ENCODE measurements at regions not wholly inside any gene's neighbourhood (a gene's known extent, or its start where the extent isn't known, plus 50 kb on each side); places are given as distances from the start of the nearest gene placed in this dataset.

DNA sequence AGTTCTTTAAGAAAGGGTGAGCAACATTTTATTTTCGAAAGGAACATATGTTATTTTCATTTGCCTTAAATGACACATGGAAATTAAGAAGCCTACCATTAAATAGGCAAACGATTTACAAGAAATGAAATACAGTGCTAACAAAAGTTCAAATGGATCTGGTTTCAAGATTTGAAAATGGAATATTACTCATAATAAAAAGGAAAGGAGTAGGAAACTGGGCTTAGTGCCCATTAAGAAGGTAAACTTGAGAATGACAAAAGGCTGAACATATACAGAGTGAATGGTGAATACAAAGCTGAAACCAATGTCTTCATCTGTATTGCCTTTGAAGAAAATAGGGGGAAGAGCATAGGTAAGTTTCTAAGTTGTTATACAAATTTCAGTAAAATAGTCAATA is 974.2 kb upstream of the C9orf72 start:
- ATAC-seq (ENCODE audit: poor library complexity) (no peak), DNase-seq (no peak)
- intact Hi-C loops (cut with DNase I) = no loop called here

DNA sequence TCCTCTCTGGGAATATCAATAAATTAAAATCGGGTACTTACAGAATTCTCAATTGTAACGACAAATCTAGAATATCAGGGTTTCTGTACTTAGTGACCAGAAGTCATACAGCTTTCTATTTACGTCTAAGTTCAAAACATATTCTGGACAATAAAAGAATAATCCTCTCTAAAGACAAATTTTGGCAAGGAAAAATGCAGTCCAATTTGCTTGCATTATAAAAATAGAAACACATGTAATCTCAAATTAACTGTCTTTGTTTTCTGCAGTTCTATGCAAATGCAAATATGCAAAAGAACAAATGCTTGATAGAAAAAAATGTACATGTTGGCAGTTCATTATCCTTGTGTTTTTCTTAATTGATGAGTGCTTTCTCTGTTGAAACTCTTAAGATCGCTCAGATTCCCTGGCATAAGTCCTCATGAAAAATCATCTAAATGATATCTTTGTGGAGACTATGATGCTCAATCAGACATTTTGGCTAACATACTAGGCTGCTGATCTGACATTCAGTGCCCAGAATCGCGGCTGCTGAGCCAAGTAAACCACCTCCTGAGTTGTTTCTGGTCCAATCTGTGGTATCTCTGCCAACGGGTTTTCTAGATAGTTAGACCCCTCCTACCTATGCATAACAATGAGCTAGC is 990.1 kb upstream of the C9orf72 start:
- no peak for ATAC-seq (ENCODE audit: poor library complexity)
- no peak for DNase-seq
- intact Hi-C loops (cut with DNase I) = no loop called here

DNA sequence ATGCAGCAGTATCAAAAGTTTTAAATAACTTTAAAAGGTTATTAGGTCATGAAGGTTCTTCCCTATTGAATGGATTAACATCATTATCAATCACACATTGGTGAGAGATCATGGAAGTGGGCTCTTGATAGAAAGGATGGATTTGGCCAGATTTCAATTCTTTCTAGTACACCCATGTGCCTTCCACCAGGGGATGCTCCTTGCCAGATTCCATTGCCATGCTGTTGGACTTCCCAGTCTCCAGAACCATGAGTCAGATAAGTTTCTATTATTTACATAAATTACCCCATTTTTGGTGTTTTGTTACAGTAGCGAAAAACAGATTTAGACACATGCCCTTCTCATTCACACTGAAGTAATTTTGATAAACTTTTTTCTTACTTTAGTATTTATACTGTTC is 1010.6 kb upstream of the C9orf72 start:
- DNase-seq = no peak
- ATAC-seq (ENCODE audit: poor library complexity) = no peak
- intact Hi-C loops (cut with DNase I) = no loop called here

DNA sequence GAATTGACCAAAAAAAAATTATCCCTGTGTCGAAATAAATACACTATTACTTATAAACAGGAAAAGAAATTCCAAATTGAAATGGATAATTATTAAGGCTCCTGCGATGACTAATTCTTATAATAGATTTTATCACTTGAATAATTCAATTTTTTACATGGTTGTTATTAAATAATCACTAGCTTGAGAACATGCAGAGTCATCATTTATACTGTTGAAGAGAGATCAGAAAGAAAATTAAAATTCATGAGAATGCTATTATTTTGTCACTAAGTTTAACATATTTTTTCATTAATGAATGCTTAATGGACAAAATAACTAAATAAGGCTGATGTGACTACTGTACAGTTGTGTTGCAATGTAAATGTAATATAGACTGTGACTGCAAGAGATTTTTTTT is 1011.3 kb upstream of the C9orf72 start:
- intact Hi-C loops (cut with DNase I) = no loop called here
- DNase-seq (no peak), ATAC-seq (ENCODE audit: poor library complexity) (no peak)

DNA sequence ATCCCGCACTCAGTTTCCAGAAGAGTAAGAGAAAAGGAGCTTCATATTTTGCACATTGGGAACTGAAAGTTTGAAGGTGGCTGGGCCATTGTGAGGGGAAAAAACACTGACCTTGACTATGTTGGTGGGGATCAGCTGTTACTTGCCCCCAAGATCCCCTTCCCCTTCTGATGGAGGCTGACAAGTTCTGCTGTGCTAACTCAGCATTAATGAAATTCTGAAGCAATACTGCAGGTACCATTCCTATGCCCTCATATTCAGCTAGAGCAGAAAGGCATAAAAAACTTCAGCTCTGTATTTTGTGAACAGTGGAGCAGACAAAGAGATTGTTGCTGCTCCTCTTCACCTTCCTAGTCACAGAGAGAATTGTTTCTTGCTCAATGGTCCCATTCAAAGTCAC is 1013.8 kb upstream of the C9orf72 start:
- intact Hi-C loops (cut with DNase I) = no loop called here
- DNase-seq = no peak
- ATAC-seq (ENCODE audit: poor library complexity) = no peak

DNA sequence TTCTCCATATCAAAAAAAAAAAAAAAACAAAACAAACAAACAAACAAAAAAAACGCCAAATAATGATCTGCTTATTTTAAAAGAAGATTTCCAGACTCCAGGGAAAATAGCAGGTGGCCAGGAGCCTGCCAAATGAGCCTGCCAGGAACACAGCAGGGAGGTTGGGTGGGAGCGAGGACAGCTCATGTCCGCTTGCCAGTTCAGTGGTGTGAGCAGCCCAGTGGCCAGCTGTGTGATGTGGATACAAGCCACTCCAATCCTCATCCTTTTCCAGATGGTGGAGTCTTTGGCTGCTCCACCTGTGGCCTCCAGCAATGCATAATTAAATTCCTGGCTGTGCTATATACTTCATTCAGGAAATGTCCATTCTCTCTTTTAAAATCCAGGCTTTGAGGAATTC is 1025.1 kb upstream of the C9orf72 start:
- ATAC-seq (ENCODE audit: poor library complexity) (no peak), DNase-seq (no peak)
- intact Hi-C loops (cut with DNase I) = no loop called here

DNA sequence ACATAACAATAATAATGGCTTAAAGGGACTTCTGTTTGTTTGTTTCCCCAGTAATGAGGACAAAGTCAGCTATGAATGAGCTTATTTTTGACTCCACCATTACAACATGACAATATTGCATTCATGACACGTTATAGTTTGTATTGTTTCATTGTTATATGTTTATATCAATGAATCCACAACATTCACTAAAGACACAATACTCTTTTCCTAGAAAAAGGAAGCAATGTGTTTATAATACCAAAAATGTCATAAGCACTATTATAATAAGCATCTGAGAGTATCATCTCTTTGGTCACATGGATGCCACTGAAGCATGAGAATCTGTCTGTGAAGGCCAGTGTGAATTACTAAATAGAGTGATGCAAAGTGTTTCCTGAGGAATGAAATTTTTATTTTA is 1026.9 kb upstream of the C9orf72 start:
- no peak for ATAC-seq (ENCODE audit: poor library complexity)
- DNase-seq = no peak
- intact Hi-C loops (cut with DNase I) = no loop called here

DNA sequence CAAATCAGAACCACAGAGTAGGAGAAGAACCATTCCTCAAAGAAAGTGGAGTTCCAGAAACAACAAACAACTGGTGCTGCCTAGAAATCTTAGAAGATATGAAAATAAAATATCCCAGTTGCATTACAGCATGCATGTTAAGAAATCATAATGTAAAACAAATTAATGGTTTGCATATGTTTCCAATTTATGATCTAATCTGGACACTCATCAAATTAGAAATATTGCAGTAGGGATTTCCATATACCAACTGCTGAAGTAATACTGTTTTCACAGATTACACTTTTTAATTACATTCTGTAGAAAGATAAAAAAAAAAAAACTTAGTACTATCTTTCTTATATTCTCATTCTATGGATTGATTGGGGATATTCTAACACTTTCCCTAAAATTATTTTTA is 1034.6 kb upstream of the C9orf72 start:
- ATAC-seq (ENCODE audit: poor library complexity) = no peak
- intact Hi-C loops (cut with DNase I) = no loop called here
- DNase-seq = no peak

DNA sequence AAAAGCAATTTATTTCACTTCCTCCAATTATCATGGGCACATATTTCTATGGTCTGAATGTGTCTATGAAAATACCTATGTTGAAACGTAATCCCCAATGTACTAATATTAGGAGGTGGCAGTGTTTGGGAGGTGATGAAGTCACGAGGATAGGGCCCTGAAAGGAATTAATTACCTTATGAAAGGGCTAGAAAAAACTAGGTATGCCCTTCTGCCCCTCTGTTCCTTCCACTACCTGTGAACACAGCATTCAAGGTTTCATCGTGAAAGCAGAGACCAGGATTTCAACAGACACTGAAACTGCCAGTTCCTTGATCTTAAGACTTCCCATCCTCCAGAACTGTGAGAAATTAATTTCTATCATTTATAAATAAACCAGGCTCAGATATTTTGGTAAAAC is 1037.1 kb upstream of the C9orf72 start:
- intact Hi-C loops (cut with DNase I) = no loop called here
- DNase-seq (no peak), ATAC-seq (ENCODE audit: poor library complexity) (no peak)

DNA sequence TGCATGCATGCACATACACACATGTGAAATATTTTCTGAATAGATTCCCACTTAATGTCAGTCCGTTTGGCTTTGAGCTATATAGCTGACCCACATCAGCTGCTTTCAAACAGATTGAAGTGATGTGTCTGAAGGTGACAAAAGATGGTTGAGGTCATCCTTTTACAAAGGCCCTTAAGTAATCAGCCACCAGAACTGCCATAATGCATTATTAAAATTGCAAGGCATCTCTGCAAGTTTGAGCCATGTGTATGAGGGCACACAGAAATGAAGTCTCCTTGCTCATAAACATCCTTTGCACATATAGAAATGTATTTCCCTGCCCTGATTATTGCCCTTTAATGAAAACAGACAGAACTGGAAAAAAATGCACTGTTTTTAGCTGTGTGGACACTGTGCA is 1043.0 kb upstream of the C9orf72 start:
- DNase-seq = no peak

DNA sequence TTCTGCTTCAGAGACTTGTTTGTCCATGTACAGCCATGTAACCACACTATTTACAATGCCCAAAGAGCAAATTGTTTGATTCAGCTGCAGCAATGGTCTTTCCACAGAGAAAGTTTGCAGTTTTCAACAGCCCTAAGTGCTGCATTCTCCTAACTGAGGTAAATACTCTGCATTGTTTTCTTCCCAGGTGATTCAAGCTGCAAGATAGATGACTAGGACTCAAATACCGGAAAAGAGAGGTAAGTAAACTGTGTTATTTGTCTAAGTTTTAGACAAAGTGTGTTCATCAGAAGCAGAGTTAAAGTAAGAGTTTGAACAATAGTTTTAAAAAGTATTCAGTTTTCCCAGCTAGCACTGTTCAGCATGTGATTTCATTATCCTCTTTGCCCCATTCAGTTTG is 1046.7 kb upstream of the C9orf72 start:
- ATAC-seq (ENCODE audit: poor library complexity) = no peak
- no peak for DNase-seq
- intact Hi-C loops (cut with DNase I) = no loop called here

More for the DNA sequence above, 1043.0 kb upstream of the C9orf72 start:
- intact Hi-C loops (cut with DNase I) = no loop called here
- no peak for ATAC-seq (ENCODE audit: poor library complexity)

DNA sequence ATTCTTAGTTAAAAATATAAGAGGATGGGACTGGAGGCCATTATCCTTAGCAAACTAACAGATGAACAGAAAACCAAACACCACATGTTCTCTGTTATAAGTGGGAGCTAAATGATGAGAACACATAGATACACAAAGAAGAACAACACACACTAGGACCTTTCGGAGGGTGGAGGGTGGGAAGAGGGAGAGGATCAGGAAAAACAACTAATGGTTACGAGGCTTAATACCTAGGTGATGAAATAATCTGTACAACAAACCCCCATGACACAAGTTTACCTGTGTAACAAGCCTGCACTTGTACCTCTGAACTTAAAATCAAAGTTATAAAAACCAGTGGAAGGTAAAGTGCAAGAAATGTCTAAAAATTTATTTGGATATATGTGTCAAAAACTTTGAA is 1047.4 kb upstream of the C9orf72 start:
- ATAC-seq (ENCODE audit: poor library complexity) = no peak
- intact Hi-C loops (cut with DNase I) = no loop called here
- DNase-seq = no peak

DNA sequence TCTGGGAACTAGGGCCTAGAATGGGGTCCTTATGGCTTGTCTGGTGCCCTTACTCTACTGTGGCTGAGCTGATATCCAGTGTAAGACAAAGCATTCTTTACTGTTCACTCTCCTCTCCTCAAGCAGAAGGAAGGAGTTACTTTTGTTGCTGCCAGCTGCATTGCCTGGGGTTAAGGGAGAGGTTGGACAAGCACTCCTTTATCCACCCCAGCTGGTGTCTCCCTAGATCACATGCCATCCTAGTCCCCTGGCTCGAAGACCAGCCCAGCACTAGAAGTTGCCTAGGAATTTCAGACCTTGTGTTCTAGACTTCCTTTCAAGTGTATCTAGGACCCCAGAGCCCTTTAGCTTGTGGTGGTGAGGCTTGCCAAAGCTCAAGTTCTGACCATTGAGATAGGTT is 1051.5 kb upstream of the C9orf72 start:
- ATAC-seq (ENCODE audit: poor library complexity) = no peak
- intact Hi-C loops (cut with DNase I) = no loop called here
- no peak for DNase-seq

DNA sequence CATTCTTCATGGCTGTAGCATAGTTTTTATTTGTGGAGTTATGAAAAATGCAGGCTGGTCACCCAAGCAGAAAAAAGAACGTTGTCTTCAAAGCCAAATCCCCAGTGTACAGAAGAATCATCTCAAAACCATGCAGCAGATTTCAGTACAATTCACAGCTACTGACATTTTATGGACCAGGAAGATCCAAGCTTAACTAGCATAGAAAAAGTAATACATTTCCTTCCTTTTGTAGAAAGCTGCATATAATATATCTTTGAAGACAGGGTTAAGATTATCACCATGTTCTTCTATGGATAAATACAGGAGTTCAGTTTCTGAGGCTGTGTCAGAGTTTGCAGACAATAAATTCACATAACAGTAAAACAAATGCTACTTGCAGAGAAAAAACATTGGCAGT is 1054.8 kb upstream of the C9orf72 start:
- intact Hi-C loops (cut with DNase I) = no loop called here
- DNase-seq (no peak), ATAC-seq (ENCODE audit: poor library complexity) (no peak)

DNA sequence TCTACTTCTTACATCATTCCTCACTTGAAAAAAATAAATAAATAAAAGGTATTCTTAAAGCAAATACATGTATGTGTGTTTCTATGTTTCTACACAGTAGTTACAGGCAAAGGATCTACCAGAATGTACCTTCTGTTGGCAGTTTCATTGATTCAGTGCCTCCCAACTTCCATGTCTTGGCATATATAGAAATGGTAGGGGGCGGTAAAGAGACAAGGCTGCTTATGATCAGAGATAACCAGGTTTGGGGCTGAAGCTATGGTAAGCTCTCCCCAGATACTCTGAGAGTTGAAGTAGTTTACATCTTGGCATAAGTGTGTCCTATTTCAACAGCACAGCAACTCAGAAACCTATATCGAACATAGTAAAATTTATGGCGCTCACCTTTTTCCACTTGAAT is 1075.4 kb upstream of the C9orf72 start:
- DNase-seq = no peak
- no peak for ATAC-seq (ENCODE audit: poor library complexity)
- intact Hi-C loops (cut with DNase I) = no loop called here

DNA sequence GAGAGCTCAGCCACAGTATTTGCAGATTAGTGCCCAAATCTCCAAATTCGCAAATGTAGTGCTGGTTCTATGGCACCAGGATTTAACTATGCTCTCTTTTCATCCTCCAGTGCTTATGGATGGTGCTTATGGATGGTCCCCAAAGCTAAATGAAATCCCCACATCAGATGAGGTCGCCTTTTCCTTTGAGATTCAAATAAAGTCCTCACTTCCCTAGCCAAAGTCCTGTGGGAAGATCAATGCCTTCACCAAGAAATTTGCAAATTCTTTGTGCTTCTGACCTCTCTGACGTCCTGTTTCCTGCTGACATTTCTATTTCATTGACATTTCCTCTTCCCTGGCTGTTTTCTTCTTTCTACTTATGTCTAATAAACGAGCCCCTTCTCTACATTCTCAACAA is 1077.0 kb upstream of the C9orf72 start:
- DNase-seq (no peak), ATAC-seq (ENCODE audit: poor library complexity) (no peak)
- intact Hi-C loops (cut with DNase I) = no loop called here

DNA sequence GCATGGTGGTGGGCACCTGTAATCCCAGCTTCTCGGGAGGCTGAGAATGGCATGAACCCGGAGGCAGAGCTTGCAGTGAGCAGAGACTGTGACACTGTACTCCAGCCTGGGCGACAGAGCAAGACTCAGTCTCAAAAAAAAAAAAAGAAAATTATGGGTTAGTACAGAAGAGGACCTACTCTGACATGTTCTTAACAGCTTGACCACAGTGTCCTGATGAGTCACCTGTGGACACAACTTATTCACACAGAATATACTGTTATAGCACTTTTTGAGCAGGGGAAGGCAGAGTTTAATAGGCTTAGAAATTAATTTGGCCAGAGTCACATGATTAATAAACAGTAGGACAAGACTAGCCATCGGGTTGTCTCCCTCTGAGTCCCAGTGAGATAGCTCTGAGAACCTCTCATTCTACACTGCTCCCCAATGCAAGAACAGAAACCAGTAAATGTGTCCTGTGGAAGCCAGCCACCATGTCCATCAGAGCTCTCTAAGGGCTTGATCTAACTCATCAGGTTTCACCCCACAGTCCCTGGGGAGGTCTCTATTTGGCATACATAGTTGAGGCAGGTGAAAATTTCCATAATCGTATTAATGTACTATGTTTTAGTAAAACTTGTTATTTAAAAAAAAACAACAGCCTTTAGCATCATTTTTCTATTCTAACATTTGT is 1077.9 kb upstream of the C9orf72 start:
- intact Hi-C loops (cut with DNase I) = no loop called here
- ATAC-seq (ENCODE audit: poor library complexity) (no peak), DNase-seq (no peak)

DNA sequence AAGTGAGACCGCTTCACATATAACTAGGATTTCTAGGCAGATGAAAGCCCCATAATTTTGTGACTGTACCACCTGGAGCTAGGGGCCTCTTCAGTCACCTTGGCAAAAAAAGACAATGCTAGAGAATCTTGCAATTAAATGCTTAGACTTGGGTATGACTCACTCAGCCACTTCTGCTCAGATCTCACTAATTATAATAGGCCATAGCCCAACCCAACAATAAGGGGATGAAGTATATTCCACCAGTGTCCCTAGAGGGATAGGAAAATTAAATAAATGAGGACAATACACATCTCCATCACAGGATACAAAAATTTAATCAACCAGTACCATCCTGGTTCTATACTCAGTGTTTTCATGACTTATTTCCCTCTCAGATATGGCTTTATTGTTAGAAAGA is 1079.9 kb upstream of the C9orf72 start:
- DNase-seq = no peak
- intact Hi-C loops (cut with DNase I) = no loop called here
- no peak for ATAC-seq (ENCODE audit: poor library complexity)

DNA sequence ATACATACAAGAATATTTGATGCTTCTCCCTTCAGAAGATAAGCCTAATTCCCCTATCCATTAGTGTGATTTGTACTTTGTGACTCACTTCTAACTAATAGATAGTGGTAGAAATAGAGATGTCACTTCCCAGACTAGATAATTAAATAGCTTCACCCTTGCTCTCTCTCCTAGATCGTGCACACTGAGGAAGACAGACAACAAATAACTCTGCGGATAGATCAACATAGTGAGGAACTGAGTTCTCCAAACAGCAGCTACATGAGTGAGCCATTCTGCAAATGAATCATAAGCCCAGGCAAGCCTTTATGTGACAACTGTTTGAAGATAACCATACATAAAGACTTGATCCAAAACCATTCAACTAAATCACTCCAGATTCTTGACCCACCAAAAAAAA is 1083.4 kb upstream of the C9orf72 start:
- DNase-seq (no peak), ATAC-seq (ENCODE audit: poor library complexity) (no peak)
- intact Hi-C loops (cut with DNase I) = no loop called here

DNA sequence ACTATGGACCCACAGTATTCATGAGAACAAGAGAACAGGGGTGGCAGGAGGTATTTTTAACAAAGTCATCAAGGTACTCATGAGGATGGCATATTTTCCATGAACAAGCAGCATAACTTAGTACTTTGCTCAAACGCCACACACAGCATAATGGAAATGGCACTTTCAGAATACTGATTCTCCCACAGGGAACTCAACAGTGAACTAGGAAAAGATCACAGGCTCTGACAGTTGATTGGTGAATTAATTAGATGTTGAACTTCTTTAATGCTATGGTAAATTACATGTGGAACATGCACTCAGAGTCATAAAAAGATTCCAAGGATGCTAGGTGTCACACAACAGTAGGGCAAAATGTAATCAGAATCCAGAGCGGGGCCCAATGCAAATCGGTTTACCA is 1088.6 kb upstream of the C9orf72 start:
- no peak for DNase-seq
- ATAC-seq (ENCODE audit: poor library complexity) = no peak
- intact Hi-C loops (cut with DNase I) = no loop called here

DNA sequence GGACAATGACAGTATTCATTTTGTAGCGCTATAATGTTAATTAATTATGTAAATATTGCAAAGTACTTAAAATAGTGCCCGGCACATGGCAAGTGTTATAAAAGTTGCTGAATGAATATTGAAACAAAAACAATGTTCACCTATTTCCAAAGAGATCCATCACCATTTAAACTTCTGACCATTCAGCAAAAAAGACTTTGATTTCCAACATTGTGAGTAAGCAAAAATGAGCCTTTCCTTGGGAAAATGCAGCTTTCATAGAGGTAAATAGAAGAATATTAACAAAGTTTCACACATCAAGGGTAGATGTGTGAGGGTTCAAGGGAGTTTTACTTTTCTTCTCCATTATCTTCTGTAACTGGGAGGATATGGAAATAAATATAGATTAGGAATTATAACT is 1089.4 kb upstream of the C9orf72 start:
- no peak for ATAC-seq (ENCODE audit: poor library complexity)
- DNase-seq = no peak
- intact Hi-C loops (cut with DNase I) = no loop called here

Data from Right ventricle myocardium superior (tissue), 1 donor.